AG09319 (cell line): ENCODE measurements at regions not wholly inside any gene's neighbourhood (a gene's known extent, or its start where the extent isn't known, plus 50 kb on each side); places are given as distances from the start of the nearest gene placed in this dataset.
"Not testable (repeated sequence)": the region's sequence is repeated elsewhere in the genome, so short reads cannot be mapped to it uniquely, and the experiment has no call there.

Source experiments
- DNase-seq: peaks from one replicate; pipeline ENCODE4 v3.0.0-alpha.2; 2010; ENCODE audit warnings: low read depth; ENCODE audit errors: extremely low read depth
- TF ChIP-seq, protein P1 (sequence below): IDR thresholded peaks from 2 replicates; pipeline ENCODE4 v1.5.1; 2011; ENCODE audit warnings: low read depth, mild to moderate bottlenecking, inconsistent platforms, low read length, moderate library complexity

- no peak for DNase-seq
- TF ChIP-seq, protein P1, sequence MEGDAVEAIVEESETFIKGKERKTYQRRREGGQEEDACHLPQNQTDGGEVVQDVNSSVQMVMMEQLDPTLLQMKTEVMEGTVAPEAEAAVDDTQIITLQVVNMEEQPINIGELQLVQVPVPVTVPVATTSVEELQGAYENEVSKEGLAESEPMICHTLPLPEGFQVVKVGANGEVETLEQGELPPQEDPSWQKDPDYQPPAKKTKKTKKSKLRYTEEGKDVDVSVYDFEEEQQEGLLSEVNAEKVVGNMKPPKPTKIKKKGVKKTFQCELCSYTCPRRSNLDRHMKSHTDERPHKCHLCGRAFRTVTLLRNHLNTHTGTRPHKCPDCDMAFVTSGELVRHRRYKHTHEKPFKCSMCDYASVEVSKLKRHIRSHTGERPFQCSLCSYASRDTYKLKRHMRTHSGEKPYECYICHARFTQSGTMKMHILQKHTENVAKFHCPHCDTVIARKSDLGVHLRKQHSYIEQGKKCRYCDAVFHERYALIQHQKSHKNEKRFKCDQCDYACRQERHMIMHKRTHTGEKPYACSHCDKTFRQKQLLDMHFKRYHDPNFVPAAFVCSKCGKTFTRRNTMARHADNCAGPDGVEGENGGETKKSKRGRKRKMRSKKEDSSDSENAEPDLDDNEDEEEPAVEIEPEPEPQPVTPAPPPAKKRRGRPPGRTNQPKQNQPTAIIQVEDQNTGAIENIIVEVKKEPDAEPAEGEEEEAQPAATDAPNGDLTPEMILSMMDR: no peak
Measured at GRCh38 chr4:187893418-187893817, 102.2 kb upstream of the ZFP42 start.

DNA sequence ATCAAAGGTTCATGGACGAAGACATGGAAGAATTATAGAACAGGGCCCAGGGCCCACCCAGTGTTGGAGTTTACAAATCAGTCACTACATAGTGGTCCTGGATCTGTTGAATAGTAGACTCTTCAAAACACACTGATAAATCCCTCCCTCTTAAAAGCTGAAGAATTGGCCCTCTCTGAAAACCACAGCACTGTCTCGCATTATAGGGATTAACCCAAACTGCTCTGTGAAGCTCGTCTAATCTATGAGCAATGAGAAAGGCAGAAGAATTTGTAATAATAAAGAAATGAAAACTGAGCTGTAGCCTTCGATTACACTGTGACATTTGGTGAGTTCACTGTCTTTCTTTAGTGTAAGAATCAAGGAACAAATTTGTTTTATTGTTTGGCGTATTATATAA is 92.5 kb upstream of the ZFP42 start:
- no peak for DNase-seq
- TF ChIP-seq, protein P1: no peak

DNA sequence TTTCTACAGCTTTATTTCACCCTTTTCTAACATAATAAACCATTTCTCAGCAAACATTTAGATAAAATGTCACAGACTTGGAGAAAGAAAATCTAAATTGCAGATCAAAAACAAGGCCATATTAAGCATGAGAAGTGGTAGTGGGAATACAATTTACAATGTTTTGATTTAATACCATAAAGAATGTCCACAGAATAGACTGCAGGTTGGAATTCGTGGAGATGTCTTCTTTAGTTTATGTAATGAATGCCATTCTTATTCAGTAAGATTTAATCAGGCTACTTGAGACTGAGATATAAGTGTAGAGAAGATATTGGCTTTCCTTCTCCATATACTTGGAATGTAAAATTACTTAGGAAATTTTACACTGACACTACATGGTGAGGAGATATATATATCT is 91.9 kb upstream of the ZFP42 start:
- DNase-seq: no peak
- TF ChIP-seq, protein P1: no peak

- TF ChIP-seq, protein P1: no peak
Measured at GRCh38 chr4:187908079-187908561, 87.5 kb upstream of the ZFP42 start.

GRCh38 chr4:187908731-187909130 is 86.8 kb upstream of the ZFP42 start:
- TF ChIP-seq, protein P1: no peak
- DNase-seq: no peak

More at GRCh38 chr4:187908079-187908561, 87.5 kb upstream of the ZFP42 start:
- DNase-seq: peak; percentile 8

GRCh38 chr4:187910741-187911140 is 84.8 kb upstream of the ZFP42 start:
- TF ChIP-seq, protein P1: no peak

GRCh38 chr4:187915406-187915805 is 80.2 kb upstream of the ZFP42 start:
- not testable (repeated sequence) for DNase-seq

More at GRCh38 chr4:187910741-187911140, 84.8 kb upstream of the ZFP42 start:
- no peak for DNase-seq

DNA sequence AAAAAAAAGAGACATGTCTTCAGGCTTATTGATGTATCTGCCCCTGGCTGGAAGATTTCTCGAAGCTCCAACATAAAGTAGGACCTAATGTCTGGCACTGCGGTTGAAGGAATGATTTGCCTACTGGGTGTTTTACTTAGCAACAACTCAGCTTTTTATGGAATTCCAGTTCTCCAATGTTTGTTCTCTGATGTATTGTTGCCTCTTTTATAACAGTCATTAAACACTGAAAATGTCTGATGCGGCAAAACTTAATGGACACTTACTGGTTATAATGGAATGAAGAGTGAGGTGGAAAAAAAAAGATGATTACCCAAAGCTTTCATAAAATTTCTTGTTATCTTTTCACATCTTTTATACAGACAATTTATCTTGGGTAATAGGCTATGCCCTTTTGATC is 75.6 kb upstream of the ZFP42 start:
- TF ChIP-seq, protein P1: no peak
- no peak for DNase-seq
